ENCODE measurements at regions not wholly inside any gene's neighbourhood (a gene's known extent, or its start where the extent isn't known, plus 50 kb on each side); places are given as distances from the start of the nearest gene placed in this dataset.

DNA sequence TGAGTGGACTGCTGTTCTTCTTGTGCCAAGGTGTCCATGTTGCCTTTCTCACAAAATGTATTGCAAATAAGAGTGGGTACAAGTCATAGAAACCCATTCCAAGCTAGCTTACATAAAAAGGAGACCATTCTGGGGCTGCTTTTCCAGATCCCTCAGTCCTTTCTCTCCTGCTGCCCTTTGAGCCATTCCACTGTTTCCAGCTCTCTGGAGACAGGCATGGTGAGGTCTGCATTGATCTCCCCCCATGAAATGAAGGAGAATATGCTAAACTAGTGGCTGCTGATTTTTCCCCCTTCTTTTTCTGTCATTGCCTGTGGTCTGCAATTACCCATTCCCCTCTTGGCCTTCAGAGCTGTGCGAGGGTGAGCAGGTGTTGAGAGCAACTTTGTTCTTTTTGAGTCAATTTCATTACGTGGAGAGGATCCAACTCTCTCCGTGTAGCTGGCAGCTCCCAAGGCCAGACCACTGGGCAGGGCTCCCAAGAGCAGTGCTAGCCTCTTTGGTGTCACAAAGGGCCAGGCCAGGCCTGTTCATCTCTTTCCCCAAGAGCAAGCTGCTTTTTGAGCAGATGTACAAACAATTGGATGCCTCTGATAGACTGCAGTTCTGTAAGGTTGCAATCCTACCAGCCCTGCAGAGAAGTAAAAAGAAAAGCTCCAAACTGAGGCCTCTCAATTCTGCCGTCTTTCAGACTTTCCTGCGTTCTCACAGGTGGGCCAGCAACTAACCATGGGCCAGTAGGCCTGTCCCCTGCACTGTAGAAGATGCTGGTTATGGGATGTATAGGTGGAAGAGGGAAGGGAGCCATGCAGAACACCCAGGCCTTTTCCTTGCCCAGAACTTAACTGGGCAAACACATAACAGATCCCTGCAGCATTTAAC, 96.1 kb upstream of the ARMC2 start:
- peak in 12 of 56 donors; percentile 5 to 28 (median 10) for DNase-seq

DNA sequence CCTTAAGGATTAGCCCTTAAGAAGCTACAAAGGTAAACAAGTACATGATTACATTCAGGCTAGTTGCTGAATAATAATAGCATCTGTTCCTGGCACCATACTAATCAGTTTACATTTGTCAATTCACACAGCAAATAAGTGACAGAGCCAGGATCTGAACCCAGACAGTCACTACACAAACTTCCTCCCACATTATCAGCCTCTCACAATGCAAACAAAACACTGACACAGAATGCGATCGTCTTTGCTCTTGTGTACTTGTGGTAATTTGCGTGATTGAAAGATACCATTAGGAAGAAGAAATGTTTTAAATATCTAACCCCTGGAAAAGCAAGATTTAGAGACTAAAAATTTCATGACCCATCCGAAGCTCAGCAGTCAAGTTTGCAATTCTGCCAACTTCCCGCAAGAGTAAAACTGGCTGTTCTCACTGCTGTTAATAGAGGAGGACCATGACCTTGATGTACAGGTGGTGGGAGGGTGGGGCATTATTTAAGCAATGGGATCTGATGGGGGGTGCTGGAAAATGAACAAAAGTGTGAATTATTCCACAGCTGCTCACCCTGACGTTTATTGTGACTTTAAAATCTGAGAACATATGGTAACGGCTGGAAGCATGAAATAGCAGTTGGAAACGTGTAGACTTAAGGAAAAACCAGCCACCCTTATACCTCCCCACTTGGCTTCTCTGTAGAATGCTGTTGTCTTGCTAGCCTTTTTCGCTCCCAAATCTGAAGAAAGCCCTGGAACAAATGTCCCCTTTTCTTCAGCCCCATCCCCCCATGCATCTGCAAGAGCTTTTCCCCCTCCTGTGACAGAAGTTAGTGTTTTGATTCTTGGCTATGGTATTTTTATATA, 95.3 kb upstream of the ARMC2 start:
- no peak for DNase-seq

DNA sequence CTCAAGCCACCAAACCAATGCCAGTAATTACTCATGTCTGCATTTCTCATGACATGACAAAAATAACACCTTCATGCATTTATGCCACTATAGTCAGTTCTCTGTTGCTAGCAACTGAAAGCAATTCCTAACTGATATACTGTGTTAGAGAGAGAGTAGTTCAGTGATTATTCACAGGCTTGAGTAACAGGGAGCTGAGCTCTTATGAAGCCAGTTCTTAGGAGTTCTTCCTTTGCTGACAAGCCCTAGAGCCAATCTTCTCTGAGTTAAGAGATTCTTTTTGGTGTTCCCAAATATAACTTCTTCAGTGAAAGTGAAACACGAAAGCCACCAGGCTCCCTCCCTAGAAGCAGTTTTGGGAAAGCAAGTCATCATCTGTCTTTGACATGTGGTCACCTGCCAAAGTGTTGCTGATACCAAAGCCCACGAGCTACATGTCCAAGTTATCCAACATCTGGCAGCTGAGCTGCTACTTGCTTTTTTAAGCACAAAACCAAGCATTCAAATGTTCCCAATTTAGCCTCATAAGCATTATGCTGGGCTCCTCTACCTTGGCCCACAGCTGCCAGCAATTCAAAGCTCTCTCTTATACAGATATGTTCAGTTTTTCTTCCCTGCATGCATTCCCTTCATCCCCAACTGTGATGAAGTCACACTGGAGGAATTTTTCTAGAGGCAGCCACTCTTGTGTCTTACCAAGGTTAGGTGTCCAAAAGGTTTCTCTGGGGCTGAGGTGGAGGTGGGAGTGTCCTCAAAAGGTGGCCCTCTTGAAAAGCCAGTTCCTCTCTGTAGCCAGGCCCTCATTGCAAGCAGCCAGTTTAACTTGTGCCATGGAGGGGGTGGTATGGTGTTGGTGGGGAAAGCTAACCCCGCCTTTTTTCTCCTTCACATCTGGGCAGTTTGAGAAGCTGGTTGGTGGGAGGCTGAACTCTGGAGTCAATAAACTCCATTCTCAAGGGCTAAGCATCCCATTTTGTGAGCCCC, 92.7 kb upstream of the ARMC2 start:
- DNase-seq = no peak

DNA sequence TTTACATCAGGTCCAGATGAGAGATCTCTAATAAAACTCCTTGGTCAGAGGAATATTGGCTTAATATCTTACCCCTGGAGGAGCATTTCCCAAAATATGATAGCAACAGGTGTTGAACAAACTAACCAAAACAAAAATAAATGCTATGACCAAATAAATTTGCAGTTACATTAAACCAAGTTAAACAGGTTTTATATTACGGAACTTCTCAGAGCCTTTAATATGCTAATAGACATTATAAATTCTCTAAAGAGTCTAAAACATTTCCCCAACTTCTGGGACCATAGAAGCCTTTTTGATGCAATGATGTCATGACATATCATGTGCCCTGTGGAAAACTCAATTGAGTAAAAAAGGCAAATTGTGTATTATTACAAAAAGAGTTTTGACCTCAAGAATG, 90.9 kb upstream of the ARMC2 start:
- DNase-seq = no peak

DNA sequence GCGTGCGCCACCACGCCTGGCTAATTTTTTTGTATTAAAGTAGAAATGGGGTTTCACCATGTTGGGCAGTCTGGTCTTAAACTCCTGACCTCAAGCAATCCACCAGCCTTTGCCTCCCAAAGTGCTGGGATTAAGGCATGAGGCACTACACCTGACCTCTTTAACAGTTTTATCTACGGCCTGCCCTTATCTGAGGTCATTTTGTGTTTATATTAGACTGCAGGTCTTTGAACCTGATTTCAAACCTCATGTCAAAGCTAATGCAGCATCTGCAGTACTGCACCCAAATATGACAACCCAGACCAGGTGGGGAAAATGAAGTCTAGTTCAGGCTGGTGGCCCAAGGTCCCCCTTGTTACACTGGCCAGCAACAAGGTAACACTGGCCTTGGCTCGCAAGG, 89.3 kb upstream of the ARMC2 start:
- no peak for DNase-seq

DNA sequence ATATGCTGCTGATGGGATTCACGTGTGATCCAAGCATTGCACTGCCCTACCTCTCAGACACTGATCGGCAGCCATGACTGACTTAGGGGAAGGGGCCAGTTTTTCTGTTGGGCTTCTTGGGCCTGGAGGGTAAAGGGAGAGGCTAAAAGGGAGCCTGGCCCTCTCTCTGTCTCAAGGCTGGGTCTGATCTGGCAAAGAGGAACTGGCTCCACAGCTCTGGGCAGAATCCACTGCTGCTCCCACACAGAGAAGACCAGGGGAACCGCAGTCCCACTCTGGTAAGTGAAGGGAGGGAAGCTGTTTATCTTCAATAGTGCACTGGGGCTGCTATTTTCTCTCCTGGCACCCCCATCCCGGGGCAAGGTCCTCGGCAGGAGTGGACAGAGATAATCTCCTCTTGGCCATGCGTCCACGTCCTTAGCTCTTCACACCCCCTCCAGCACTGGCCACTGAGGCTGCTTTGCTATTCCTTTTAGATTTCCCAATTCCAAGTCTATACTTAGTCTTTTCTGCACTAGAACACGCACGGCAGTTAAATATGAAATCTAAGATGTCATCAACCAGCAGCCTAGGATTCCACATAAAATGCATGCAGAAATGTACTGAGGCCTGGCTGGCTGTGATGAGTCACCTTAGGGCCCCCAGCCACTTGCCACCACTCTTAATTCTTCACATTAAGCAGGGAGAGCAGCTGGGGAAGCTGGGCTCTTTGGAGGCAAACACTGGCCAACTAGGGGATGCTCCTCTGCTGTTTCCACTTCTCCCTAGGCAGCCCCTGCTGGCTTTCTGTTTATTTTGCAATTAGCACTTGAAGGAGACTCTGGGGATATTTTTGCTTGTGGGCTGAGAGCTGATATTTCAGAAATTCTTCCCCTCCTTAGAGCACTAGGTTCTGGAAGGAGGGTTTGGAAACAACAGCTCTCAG, 87.8 kb upstream of the ARMC2 start:
- no peak for DNase-seq

DNA sequence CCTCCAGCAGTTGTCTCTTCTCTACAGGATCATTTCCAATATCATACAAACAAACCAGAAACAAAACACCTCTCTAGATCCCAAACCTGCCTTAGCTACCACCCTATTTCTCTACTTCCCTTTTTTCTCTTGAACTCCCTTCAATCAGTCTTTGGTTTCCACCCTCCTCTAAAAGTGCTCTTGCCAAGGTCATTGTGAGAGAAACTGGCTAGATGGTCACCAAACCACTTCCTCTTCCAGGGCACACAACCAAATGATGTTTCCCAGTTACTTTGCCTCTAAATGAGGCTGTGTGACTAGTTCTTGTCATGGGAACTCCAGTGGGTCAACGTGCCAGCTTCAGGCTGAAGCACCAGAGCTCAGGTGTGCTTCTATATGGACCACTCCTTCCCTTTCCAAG, 85.8 kb upstream of the ARMC2 start:
- no peak for DNase-seq

DNA sequence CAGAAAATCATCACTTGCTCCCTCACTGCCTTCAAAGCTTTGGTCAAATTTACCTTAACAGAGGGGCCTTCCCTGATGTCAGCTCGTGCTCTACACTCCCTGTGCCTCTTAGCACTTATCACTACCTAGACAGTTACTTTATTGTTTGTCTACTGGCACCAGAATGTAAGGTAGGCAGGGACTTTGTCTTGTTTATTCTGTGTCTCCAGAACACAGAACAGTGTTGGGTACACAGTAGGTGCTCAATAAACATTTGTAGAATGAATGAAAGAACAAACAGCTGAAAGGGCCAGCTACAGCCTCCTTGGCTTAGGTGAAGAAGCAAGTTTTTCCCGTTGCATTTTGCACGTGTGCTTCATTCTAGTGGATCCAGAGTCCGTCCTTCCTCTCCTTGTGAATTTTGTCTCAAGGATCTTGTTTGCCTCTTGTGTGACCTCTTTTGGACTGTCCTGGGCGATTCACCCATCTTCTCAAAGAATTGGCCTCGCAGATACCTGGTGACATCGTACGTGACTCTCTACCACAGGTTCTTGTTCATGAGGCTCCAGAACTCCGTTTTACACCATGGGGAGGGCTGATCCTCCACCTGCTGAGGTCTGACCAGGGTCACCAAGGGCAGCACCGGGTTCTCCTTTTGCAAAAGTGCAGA, 84.2 kb upstream of the ARMC2 start:
- no peak for DNase-seq

DNA sequence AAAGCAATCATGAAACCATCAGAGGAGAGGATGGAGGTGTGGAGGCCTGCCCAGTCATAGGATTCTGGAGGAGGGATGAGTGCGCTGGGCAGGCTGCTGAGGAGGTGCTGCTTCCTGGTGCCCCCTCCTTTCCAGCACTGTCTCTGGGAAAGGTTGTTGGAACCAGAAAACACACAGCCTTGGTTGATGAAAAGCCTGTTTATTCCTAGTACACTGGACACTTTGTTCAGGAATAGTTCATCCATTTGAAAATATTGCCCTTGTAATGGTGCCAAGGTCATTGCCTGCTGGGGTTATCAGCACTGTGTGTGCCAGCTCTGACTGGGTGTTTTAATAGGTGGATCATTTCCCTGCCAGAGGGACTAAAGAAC, 83.7 kb upstream of the ARMC2 start:
- peak in 6 of 56 donors; percentile 5 to 26 (median 12) for DNase-seq

DNA sequence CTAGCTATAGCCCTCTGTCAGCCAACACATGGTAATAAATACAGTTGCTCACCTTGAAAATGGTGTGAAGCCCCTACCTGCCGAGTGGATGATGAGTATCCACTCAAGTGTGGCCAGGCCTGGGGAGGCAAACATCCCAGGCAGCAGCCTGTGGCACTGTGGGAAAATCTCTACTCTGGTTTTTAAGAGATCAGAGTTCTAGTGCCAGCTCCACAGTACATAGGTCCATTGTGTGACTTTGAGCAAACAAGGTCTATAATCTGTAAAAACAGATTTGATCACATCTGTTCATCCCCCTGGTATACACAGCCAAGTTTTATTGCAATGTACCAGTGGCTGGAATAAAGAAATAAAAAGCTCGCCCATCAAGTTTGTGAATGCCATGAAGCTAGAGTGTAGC, 82.7 kb upstream of the ARMC2 start:
- no peak for DNase-seq

DNA sequence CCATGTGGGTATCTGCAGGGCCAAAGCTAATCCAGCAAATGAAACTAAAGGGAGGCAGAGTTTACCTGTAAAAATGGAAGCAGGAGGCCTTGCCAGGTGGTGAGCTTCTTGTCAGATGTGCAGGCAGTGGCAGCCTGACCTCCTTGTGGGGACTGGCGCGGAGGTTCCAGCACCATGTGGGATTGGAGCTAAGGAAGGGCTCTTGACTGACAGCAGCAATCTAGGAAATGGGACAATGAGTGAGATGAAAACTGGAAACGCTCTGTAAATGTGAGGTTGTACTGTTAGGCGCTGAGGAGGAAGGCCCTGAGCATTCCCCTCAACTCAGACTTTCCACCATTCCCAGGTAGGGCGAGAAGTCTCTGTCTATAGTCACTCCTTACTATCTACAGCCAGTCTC, 81.8 kb upstream of the ARMC2 start:
- no peak for DNase-seq

DNA sequence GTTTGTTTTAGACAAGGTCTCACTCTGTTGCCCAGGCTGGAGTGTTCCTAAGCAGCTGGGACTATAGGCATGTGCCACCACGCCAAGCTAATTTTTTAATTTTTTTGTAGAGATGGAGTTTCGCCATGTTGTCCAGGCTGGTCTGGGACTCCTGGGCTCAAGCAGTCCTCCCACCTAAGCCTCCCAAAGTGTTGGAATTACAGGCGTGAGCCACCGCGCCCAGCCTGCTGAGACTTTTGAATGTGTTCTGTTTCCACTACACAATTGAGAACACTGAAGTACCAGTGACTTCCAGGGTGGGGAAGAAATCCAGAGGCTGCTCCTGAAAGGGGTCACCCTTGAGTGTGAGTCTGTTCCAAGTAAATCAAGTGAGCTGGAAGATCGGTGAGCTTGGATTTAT, 81.3 kb upstream of the ARMC2 start:
- DNase-seq = no peak

DNA sequence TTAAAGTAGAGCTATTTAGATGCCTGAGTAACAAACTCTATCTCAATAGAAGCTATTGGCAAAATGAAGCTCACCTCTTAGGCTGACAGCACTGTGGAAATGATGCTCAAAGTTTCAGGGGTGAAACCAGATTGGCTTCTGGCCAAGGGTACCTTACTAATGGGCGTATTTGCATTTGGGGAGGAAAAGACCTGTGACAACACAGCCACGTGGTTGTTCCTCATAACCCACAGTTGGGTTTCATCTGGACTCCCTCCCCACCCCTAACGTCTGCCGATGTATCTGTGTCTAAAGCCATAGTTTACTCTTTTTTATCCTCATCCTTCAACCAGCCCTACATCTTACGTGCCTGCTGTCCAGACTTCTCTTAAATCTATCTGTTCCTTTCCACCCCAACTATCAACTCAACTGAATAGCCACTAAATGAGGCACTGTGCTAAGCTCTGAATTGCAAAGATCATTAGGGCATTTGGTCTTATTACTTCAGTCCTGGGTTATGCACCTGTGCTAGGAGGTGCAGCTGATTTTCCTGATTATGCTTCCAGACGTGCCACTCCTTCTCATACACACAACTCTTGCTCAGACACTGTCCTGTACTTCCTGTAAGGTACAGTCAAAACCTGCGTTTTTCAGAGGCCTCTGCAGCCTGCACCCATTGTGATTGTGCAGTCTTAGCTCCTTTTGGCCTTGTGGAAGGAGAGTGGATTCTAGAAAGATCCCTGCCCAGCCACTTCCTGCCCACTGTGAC, 80.6 kb upstream of the ARMC2 start:
- no peak for DNase-seq

DNA sequence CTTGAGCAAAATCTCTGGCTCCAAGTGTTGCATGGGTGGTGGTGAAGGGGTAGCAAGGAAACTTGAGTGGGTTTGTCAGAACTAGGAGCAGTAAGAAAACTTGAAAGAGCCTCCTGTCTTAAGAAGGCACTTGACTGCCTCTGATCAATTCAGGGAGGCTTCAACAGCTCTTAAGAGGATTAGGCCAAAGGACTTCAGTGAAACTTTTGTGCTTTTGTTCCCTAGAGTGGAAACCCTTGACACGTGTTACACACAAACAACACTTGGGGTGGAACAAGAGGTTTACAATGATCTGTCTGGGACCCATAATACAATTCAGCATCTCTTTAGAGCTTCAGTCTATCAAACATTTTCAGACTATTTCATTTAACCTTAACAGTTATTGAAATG, 80.1 kb upstream of the ARMC2 start:
- DNase-seq = no peak

DNA sequence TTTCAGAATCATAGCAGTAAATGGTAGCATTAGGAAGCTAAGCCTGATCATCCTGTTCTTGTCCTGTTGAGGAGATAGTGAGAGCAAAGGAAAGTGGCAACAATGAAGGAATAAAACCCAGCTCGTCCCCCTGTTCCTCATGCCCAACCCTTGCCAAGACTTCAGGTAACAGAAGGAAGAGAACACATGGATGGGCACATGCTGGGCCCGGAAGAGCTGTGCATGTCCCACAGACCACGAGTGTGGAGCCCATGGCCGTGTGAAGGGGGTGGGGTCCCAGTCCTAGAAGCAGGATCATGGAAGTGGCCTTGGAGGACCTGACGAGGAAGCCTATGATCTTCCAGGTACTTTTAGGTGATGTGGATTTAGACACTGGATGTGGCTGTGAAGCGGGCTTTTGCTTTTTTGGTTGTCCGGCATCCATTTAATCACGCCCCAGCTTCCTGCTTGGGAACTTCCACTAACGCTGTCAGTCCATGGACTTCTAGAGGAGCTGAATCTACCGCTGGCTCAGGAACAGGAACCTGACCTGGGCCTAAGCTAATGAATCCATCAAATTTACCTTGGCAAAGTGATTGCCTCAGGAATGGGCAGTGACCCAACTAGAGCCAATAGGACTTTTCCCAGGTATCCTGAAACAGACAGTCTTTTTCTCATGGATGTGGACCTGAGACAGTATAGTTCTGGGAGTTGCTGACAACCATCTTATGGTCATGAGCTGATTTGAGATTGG, 79.3 kb upstream of the ARMC2 start:
- no peak for DNase-seq

DNA sequence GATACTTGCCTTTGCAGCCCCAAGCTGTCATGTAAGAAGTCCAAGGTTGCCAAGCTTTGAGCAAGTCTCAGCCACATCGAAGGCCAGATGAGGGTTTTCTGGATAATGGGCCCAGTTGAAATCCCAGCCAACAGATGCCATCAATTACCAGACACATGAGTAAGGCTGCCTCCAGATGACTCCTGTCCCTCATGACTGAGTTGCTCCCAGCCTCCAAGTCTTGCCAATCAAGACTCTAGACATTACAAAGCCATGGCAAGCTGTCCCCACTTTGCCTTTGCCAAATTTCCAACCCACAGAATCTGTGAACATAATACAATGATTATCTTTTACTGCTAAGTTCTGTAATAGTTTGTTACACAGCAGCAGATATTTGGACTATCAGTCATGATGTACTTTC, 76.8 kb upstream of the ARMC2 start:
- DNase-seq = no peak

DNA sequence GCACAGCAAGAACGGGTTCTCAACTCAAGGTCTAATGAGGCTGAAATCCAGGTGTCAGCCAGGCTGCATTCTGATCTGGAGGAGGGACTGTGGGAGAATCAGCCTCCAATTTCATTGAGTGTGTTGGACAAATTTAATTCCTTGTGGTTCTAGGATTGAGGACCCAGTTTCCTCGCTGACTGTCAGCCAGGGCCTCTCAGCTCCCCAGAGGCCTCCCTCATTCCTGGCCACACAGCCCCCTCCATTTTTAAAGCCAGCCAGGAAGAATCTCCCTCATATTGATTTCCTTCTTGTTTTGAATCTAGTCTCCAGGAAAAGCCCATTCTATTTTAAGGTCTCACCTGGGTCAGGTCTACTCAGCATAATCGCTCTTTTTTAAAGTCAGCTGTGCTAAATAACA, 73.7 kb upstream of the ARMC2 start:
- no peak for DNase-seq

DNA sequence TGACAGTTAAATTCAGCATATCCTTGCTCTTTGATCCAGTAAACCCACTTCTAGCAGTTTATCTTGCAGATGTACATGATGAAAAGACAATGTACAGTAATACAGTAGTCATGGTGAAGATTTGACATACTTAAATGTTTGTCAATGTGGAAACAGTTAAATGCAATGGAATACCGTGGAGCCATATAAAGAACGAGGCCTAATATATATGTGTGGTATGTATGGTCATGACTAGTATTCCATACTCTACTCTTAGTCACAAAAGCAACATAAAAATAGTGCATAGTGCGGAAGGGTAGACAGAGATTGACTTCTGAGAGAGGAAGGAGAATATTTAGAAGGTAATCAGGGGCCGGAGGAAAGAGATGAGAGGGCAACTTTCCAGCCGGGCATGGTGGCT, 70.7 kb upstream of the ARMC2 start:
- no peak for DNase-seq

Measured in nucleus accumbens (tissue), 56 donors.